HG03139 (cell line): ENCODE measurements at regions not wholly inside any gene's neighbourhood (a gene's known extent, or its start where the extent isn't known, plus 50 kb on each side); places are given as distances from the start of the nearest gene placed in this dataset.
A peak's percentile ranks its signal among the peaks of the same experiment; 100 is the strongest.

Experiments
- ATAC-seq: cut with Tn5 transposase; IDR thresholded peaks from one replicate; pipeline ENCODE4 v1.9.1; 2021; ENCODE audit not compliant: unreplicated experiment

DNA sequence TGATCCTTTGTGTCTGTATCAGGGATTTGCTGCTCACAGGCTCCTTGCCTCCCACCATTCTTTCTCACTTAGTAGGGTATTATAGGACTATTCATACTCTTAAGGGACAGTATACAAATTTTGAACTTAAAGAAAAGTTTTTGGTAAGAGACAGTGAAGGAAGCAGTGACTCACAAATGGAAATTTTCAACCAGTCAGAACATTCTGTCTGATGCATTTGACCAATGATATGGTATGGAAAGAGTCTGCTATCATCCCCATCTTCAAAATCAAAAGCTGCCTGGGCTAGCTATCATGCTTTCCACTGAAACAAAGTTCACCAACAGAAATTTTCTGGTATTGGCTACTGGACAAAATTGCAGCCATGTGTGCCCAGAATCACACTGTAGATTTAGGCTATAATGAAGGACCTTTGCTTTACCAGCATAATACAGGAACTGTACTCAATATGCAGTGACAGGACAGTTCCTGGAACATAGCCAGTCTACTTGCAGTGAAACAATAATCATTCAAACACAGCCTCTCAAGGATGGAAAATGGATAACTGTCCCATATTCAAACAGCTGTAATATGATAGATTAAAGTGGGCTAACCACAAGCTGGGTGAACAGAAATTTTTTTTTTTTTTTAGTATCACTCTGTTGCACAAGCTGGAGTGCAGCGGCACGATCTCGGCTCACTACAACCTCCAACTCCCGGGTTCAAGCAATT, 109.0 kb upstream of the ACSL4 start:
- ATAC-seq, result no peak

DNA sequence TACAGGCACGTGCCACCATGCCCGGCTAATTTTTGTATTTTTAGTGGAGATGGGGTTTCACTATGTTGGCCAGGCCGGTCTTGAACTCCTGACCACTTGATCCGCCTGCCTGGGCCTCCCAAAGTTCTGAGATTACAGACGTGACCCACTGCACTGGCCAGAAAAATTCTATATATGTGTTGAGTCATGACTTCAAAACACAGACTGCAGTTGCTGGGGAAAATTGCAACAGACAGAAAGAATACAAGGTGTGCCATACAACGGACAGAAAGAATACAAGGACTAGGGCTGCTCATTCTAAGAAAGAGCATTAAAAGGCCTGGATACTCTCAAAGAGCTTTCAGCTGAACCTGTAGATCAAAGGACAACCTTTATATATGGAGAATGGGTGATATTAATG, 109.6 kb upstream of the ACSL4 start:
- ATAC-seq, result no peak

DNA sequence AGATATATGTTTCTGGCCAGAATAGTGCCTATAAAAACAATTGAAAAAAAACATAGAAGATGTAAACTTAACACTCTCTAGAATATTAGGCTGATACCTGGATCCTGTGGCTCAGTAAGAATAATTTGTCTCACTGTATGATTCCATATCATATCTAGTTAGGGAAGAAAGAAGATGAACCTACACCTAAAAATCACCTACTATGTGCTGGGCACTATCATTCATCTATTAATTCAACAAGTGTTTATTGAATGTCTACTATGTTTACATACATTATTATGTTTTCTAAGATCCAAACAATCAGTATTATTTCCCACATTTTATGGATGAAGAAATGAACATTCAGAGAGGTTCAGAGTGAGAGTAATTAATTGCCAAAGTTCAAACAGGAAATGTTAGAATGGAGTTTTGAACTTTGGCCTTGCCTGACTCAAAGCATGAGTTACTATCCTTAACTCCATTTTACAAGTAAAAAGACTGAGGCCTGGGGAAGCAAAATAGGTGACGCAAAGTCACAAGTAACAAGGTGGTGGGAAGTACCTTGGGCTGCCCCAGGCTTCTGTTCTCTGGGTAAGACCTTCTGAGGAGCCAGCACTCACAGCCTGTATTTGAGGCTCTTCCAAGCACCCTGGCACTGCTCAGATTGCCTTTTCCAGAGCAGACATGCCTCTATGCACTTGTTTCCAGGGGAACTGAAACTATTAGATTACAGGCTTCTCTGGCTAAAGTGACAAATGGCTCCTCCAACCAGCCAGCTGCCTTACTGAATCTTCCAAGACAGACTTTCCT, 111.1 kb upstream of the ACSL4 start:
- ATAC-seq, result no peak

DNA sequence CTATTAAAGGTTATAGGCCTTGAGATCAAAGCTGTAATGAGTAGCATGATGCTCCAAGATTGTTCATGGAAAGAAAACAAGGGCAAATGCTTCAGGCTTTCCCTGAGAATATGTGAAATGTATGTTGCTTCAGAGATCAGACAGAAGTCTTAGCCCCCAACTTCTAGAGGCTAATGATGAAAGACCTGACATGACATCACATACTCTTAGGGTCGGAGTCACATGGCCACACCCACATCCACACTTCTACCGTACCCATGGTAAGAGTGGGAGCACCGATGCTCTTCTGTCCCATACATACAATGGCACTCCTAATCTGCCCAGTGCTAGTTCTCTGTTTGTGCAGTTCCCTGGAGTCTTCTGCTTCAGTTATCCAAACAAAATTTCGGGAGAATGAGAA, 111.9 kb upstream of the ACSL4 start:
- ATAC-seq, result no peak

DNA sequence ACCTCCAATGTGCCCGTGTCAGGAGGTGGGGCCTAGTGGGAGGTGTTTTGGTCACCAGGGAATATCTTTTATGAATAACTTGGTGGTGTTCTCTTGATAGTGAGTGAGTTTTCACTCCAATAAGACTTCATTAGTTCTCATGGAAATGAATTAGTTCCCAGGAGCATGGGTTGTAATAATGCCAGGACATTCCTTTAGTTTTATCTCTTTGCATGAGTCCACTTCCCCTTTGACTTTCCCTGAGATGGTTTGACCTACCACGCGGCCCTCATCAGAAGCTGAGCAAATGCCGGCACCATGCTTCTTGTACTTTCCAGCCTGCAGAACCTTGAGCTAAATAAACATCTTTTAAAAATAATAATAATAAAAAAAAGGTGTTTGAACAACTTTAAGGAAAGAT, 112.9 kb upstream of the ACSL4 start:
- no peak for ATAC-seq

DNA sequence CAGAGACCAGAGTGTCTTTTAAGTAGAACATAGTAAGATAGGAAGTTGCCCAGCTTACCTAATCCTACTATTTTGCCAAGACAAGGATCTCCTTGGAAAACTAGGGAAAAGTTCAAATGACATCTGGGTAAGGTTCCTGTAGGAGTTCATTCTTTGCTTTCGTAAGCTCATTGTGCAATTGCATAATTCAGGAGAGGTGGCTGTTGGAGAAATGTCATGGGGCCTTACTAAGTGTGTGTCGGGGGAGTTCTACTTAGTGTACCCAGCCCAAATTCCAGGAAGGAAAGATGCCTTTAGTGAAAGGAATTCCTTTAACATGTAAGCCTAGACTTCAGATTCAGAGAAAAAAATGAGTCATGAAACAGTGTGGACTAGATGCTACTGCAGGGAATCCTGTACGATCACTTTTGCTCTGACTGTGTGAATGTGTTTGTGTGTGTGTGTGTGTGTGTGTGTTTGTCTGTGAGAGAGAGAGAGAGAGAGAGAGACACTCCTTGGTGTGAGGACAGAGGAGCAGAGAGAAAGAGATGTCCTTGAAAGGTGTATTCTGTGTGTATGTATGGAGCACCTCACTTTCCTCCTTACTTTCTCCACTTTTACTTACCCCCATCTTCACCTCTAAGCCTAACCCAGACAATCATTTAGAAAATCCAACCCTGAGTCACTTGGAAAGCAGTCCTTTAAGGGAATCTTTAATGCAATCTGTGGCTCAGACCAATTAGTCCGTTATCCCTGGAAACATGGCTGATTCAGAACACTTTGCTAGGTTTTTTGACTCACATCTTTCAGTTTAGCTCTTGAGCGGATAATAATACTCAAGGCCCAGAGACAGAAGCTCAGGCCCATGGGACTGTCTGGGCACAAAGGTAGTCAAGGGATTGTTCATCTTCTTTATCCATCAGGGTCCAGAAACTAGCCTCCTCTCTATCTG, 114.5 kb upstream of the ACSL4 start:
- no peak for ATAC-seq

DNA sequence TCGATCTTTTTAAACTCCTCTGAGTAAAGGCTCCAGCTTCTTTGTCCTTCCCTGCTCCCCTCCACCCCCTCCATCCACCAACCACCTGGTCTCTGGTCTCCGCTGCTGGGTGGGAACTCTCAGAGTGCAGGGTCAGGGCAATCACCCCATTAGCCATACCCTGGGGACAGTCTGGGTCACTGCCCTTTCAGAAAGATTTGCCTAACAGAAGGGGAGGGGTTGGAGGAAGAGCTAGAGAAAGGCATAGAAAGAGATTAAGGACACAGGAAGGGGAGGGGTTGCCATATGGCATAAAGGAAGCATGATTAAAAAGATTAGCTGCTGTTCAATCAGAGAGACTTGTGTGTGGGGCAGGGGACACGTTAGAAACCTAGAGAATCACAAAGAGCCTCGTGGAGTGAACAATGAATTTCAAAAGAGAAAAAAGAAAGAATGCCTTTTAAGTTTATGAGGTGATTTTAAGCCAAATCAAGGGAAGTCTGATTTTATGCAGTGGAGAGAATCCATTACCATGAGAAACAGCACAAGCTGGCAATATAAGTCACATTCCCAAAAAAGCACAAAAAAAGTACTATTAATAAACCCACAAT, 115.5 kb upstream of the ACSL4 start:
- peak; percentile 90 for ATAC-seq

DNA sequence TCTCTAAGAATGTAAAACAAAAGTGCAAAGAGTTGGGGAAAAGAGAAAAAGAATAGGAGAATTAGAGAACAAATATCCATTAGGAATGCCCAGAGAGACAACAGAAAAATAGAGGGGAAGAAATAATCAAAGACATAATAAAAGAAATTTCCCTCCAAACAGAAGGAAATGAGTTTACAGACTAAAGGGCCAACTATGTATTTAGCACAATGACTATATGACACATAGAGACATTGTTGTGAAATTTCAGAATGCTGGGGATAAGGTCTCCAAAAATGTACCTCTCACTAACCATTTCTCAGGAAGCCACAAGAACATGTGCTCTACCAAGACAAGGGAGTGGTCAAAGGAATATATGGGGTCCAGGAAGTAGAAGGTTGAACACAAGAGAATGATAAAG, 121.0 kb upstream of the ACSL4 start:
- no peak for ATAC-seq

DNA sequence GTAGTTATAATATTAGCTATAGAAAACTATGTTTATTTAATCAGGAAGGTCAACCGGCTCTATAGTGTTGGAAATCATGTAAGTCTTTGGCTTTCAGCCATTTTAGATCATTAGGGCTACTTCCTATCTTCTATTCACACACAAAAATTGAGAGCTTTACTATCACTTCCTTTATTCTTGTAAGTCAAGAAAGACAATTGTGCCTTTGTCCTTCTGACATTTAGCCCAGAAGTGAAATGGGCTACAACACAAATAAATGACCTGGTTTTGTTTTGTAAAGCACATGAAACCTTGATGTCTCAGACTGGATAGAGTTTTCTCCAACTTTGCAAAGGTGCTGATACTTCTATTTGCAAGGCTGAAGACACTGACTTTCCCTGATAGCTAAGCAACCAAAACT, 122.4 kb upstream of the ACSL4 start:
- ATAC-seq, result no peak

DNA sequence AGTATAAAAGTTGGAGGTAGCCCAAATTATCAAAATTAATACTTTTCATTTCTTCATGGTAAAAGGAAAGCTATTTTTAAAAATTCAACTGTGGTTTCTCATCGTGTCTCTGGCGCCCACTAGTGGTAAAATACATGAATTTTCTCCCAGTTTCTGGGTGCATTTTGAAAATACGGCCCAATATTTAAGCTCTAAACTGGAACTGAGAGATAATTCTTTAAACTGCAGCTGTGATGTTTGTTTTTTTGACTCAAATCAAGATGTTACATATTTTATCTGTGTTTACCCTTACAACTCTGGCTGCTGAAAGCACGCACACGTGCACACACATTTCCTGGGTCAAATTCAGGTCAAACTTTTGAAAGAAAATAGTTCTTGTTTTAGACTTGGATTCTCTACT, 123.9 kb upstream of the ACSL4 start:
- ATAC-seq, result no peak

DNA sequence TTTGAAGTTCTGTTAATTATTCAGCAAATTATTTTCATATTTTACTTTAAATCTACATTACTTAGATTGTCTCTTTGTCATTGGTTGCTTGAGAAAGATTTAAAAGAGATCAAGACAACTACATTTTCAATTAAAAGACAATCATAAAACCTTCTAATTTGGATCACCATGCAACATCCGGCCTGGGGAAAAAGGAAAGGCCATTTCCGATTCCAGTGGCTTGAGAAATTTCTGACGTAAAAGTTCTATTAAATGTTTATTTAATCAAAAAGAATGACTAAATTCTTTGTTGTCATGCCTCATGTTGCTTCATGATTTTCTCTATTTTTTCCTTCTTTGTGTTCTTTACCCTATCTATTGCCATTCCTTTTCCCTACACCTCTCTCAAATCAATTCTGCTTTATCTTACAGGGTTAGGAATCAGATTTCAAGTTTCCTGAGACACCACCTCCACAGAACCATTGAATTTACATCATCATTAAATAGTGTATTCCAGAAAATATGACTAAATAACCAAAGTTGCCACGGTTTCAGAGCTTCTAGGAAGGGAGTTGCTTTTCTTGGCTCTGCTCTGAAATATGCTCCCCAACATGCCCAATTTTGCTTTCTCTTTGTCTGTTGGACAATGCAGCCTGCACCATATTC, 124.6 kb upstream of the ACSL4 start:
- ATAC-seq, result no peak

DNA sequence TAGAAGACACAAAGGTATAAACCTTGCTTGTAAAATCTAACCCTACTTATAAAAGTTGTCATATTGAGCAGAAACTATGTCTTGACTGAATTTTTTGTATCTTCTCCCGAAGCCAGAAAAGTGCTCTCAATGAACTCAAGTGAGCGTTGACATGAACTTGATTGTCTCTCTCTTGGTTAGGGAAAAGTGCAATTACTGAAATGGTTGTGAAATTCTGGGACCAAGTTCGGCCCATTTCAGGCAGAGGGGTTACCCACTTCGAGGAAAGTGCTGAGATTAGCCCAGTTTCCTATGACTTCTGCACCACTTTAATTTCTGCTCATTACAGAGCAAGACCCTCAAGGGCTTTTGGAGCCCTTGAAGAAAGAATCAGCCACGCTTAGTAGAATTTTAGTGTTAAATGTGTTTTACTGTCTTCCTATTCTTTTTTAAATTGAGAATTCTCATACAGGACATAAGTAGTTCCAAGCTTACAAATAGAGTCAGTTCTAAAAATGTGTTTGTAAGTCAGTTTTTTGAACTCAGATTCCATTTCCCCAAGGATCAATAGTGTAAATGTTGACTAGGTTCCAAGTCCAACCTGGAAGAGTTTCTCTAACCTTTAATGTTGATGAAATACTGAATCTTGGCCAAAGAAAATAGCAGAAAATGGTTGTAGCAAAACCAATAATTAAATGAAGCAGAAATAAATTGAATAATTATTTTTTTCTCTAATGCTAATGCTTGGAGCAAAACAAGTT, 125.7 kb upstream of the ACSL4 start:
- no peak for ATAC-seq

DNA sequence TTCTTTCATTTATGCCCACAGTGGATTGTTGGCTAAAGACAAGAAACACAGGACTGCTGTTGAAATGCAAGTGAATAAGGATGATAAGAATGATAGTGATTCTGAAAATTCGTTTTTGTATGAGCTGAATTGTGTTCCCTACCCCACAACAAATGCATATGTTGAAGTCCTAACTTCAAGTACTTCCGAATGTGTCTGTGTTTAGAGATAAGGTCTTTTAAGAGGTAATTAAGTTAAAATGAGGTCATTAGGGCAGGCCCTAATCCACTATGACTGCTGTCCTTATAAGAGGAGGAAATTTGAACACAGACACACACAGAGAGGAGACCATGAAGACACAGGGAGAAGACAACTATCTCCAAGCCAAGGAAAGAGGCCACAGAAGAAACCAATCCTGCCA, 126.6 kb upstream of the ACSL4 start:
- no peak for ATAC-seq

DNA sequence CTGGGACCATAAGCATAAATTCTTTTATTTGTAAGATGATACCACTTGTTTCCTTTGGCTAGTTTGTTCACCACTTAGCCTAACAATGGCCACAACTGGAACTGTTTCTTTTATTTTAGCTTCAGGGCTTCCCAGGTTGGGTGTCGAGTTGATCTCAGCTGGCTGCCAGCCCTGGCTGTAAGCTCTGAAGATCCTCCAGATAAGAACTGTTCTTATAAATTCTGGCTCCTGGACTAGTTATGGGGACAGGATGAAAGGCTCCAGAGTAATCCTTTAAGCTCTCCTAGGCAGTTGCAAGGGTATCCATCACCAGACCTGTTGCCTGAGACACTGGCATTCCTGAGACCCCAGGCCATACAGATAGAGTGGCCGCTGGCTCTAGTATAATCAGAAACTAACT, 129.4 kb upstream of the ACSL4 start:
- no peak for ATAC-seq

DNA sequence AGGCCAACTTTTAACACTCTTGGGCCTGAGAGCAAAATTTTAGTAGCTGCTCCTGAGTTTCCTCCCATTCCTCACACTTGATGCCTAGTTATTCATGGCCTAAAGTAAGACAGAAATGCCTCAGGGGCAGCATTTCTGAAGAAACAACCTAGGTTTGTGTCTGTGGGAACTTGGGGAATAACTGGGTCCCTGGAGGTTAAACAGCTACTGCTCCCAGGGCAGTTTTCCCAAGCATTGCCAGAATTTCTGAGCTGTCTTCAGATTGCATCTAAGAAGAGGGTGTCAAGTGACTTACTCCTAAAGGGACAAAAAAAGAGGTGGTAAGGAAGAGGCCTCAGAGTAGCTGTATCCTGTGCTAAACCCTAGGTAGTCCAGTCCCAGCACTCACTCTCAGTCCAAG, 130.8 kb upstream of the ACSL4 start:
- no peak for ATAC-seq

DNA sequence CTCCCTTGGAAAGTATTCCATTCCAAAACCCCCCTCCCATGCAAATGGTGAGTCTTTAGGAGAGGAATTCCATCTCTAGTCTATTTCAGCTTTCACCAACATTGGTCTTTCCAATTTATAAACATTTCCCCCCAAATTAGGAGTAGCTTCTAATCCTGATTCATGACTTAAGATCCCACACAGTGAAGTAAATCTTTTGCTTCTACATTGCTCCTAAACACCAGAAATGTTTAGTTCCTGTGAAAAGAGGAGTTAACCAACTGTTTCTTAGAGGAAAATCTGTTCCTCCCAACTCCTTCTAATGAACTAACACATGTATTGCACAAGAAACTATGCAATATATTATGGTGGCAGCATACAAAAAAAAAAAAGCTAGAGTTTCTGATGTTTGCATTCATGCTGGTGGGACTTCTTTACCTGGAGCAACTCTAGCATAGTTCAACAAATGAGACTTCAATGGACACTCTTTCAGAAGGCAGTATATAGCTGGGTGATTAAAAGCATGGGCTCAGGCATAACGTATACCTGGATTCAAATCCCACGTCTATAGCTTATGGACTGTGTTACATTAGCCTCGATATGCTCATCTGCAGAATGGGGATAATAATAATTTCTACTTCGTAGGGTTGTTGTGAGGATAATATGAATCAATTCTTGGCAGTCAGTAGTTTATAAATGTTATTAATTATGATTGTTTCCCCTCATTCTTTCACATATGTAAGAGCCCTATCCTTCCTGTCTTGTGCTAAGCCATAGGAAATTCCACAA, 131.6 kb upstream of the TMEM164 start:
- no peak for ATAC-seq

DNA sequence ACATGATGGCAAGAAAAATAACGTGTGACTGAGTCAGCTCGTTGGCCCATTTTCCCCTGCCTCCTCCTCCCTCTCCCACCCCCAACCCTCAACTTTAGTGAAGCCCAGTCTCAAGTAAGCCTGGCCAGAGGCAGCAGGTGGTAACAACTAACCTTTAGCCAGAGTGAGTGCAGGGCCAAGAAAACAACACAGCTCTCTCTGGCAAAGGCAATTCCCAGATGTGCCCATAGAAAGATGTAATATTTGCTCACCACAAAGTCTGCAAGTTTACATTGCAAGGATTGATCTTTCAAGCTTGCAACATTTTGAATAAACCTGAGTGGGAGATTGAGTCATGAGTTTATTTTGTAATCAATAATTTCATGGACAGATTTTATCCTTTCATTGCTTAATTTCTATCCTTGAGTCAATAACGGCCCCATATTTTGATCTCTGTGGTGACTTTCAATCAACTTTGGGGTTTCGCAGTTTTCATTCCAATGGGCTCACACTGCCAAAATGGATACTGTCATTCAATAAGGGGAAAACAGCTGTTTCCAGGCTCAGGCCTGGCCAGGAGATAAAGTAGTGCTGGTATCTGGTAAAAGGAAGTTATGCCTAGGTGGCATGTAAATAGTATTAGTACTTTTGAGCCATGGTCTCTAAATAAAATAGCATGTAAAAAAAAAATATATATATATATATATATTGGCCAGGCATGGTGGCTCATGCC, 130.7 kb upstream of the TMEM164 start:
- ATAC-seq, result no peak

DNA sequence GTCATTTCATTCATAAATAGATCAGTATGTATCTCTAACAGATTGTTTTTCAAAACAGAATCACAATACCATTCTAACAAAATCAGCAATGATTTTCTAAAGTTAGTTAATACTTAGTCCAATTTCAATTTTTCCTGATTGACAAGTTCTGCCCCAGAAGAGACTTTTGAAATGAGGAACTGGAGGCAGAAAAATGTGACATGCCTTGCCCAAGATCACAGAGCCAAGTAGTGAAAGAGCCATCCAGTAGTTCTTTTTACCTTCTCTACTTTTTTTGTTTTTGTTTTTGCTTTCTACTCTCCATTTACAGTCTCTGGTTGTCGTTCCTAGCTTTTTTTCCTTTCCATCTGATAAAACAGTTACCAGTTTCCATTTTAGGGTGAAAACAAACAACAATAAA, 129.3 kb upstream of the TMEM164 start:
- ATAC-seq, result no peak

DNA sequence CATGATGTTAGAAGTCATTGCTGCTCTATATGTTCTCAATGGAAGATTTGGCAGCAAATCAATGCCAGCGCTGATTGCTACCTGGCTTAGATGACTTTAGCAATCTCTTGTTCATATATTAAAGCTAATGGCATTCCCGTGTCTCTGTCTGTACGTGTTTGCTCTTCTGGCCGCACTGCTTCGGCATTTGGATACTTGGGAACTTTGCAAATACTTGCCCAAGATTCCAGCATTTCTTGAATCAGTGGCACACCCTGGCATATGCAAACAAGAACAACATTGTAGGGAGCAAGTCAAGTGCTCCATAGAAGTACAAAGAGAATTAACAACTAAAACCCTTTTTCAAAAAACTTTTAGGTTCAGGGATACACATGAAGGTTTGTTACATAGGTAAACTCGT, 128.9 kb upstream of the TMEM164 start:
- ATAC-seq, result no peak
